ENCODE measurements at regions not wholly inside any gene's neighbourhood (a gene's known extent, or its start where the extent isn't known, plus 50 kb on each side); places are given as distances from the start of the nearest gene placed in this dataset.

- no peaks in the 10 kb centered on the region for H3K79me2 ChIP-seq (ENCODE audit: control insufficient read depth, insufficient read depth, low read length)
- H4K20me1 ChIP-seq (ENCODE audit: control insufficient read depth, extremely low read depth, insufficient read depth, low read length): no peaks in the 10 kb centered on the region
- H3K9me3 ChIP-seq (ENCODE audit: control insufficient read depth, insufficient read depth, low read depth, low read length): no peaks in the 10 kb centered on the region
- H2AFZ ChIP-seq (ENCODE audit: low read length): no peak overlapping the region
- H3K4me3 ChIP-seq (replicated peaks in 1 of 4; ENCODE audit: control extremely low read depth in 1 of 4, insufficient read depth in 1 of 4, low read depth in 3 of 4, low read length in 4 of 4): no peak overlapping the region
- H3K27me3 ChIP-seq (ENCODE audit: control insufficient read depth, insufficient read depth, low read length): no peaks in the 10 kb centered on the region
- no peak overlapping the region for H3K4me2 ChIP-seq (ENCODE audit: extremely low read depth, insufficient read depth, low read length)
- no peak overlapping the region for H3K27ac ChIP-seq (ENCODE audit: insufficient read depth, low read length)
- H3K4me1 ChIP-seq (ENCODE audit: control insufficient read depth, extremely low read depth, insufficient read depth, low read length): no peaks in the 10 kb centered on the region
- no peak for DNase-seq (ENCODE audit: low read depth in 2 of 2)
- no peak for TF ChIP-seq EZH2 (IDR thresholded peaks at IDR 0.05; ENCODE audit: low read length, missing control alignments)
- no peak for TF ChIP-seq CTCF (conservative IDR thresholded peaks at IDR 0.05 in 1 of 2, IDR thresholded peaks at IDR 0.05 in 1 of 2; ENCODE audit: low read depth in 1 of 2, low read length in 2 of 2)
- no peak overlapping the region for H3K9ac ChIP-seq (ENCODE audit: insufficient read depth, low read length)
- no peaks in the 10 kb centered on the region for H3K36me3 ChIP-seq (ENCODE audit: control insufficient read depth, insufficient read depth, low read length)
These were observed 68.2 kb upstream of the CHST15 start for GRCh38 chr10:124161601-124162000.

- Histone ChIP-seq H3K4me2 (ENCODE audit: extremely low read depth, insufficient read depth, low read length) (no peak overlapping the region), H2AFZ (ENCODE audit: low read length) (no peak overlapping the region), H4K20me1 (ENCODE audit: control insufficient read depth, extremely low read depth, insufficient read depth, low read length) (no peaks in the 10 kb centered on the region), H3K9me3 (ENCODE audit: control insufficient read depth, insufficient read depth, low read depth, low read length) (no peaks in the 10 kb centered on the region), H3K36me3 (ENCODE audit: control insufficient read depth, insufficient read depth, low read length) (no peaks in the 10 kb centered on the region), H3K9ac (ENCODE audit: insufficient read depth, low read length) (no peak overlapping the region), H3K27ac (ENCODE audit: insufficient read depth, low read length) (no peak overlapping the region), H3K27me3 (ENCODE audit: control insufficient read depth, insufficient read depth, low read length) (no peaks in the 10 kb centered on the region), H3K4me1 (ENCODE audit: control insufficient read depth, extremely low read depth, insufficient read depth, low read length) (peaks cover 1% of the 10 kb centered on the region), H3K4me3 (replicated peaks in 1 of 4; ENCODE audit: control extremely low read depth in 1 of 4, insufficient read depth in 1 of 4, low read depth in 3 of 4, low read length in 4 of 4) (no peak overlapping the region), H3K79me2 (ENCODE audit: control insufficient read depth, insufficient read depth, low read length) (no peaks in the 10 kb centered on the region)
- TF ChIP-seq CTCF (conservative IDR thresholded peaks at IDR 0.05 in 1 of 2, IDR thresholded peaks at IDR 0.05 in 1 of 2; ENCODE audit: low read depth in 1 of 2, low read length in 2 of 2): no peak
- no peak for TF ChIP-seq EZH2 (IDR thresholded peaks at IDR 0.05; ENCODE audit: low read length, missing control alignments)
- no peak for DNase-seq (ENCODE audit: low read depth in 2 of 2)
These were observed 67.7 kb upstream of the CHST15 start for GRCh38 chr10:124160943-124161582.

- no peak overlapping the region for H3K9ac ChIP-seq (ENCODE audit: insufficient read depth, low read length)
- H3K4me3 ChIP-seq (replicated peaks in 1 of 4; ENCODE audit: control extremely low read depth in 1 of 4, insufficient read depth in 1 of 4, low read depth in 3 of 4, low read length in 4 of 4): no peak overlapping the region
- DNase-seq (ENCODE audit: low read depth in 2 of 2): no peak
- H3K4me2 ChIP-seq (ENCODE audit: extremely low read depth, insufficient read depth, low read length): no peak overlapping the region
- peaks cover 3% of the 10 kb centered on the region for H3K4me1 ChIP-seq (ENCODE audit: control insufficient read depth, extremely low read depth, insufficient read depth, low read length)
- H3K27ac ChIP-seq (ENCODE audit: insufficient read depth, low read length): no peak overlapping the region
- no peaks in the 10 kb centered on the region for H3K36me3 ChIP-seq (ENCODE audit: control insufficient read depth, insufficient read depth, low read length)
- H2AFZ ChIP-seq (ENCODE audit: low read length): no peak overlapping the region
- no peaks in the 10 kb centered on the region for H4K20me1 ChIP-seq (ENCODE audit: control insufficient read depth, extremely low read depth, insufficient read depth, low read length)
- TF ChIP-seq CTCF (conservative IDR thresholded peaks at IDR 0.05 in 1 of 2, IDR thresholded peaks at IDR 0.05 in 1 of 2; ENCODE audit: low read depth in 1 of 2, low read length in 2 of 2) (no peak), EZH2 (IDR thresholded peaks at IDR 0.05; ENCODE audit: low read length, missing control alignments) (no peak)
- H3K9me3 ChIP-seq (ENCODE audit: control insufficient read depth, insufficient read depth, low read depth, low read length): no peaks in the 10 kb centered on the region
- H3K27me3 ChIP-seq (ENCODE audit: control insufficient read depth, insufficient read depth, low read length): no peaks in the 10 kb centered on the region
- no peaks in the 10 kb centered on the region for H3K79me2 ChIP-seq (ENCODE audit: control insufficient read depth, insufficient read depth, low read length)
These were observed 66.8 kb upstream of the CHST15 start for GRCh38 chr10:124160176-124160575.

Measured in fibroblast of lung (primary cell).